ENCODE measurements at regions not wholly inside any gene's neighbourhood (a gene's known extent, or its start where the extent isn't known, plus 50 kb on each side); places are given as distances from the start of the nearest gene placed in this dataset.

GRCh38 chr15:31274496-31275330 lies 51.9 kb upstream of the KLF13 start:
- TF ChIP-seq POLR2AphosphoS5 (IDR thresholded peaks at IDR 0.05) (no peak), CTCF (IDR thresholded peaks at IDR 0.05) (no peak)
